ENCODE measurements at regions not wholly inside any gene's neighbourhood (a gene's known extent, or its start where the extent isn't known, plus 50 kb on each side); places are given as distances from the start of the nearest gene placed in this dataset.
"Not testable (repeated sequence)": the region's sequence is repeated elsewhere in the genome, so short reads cannot be mapped to it uniquely, and the experiment has no call there.

GRCh38 chr6:6091608-6092002 lies 84.9 kb upstream of the NRN1 start:
- DNase-seq (ENCODE audit: low spot score in 2 of 2), result no peak
- Mint-ChIP-seq H3K36me3 (ENCODE audit: insufficient read depth) (peaks cover 2% of the 10 kb centered on the region), H3K27ac (ENCODE audit: low read depth) (no peak overlapping the region), H3K27me3 (peaks cover 35% of the 10 kb centered on the region), H3K4me3 (no peak overlapping the region), H3K4me1 (no peaks in the 10 kb centered on the region), H3K9me3 (no peaks in the 10 kb centered on the region)
- ATAC-seq (replicated peaks; ENCODE audit: extremely low read depth, poor library complexity, severe bottlenecking), result no peak

- H3K9me3 Mint-ChIP-seq, result no peaks in the 10 kb centered on the region
- peaks cover 35% of the 10 kb centered on the region for H3K27me3 Mint-ChIP-seq
- ATAC-seq (replicated peaks; ENCODE audit: extremely low read depth, poor library complexity, severe bottlenecking) (no peak), DNase-seq (ENCODE audit: low spot score in 2 of 2) (no peak)
- H3K27ac Mint-ChIP-seq (ENCODE audit: low read depth), result no peak overlapping the region
- no peaks in the 10 kb centered on the region for H3K4me1 Mint-ChIP-seq
- H3K36me3 Mint-ChIP-seq (ENCODE audit: insufficient read depth), result peaks cover 2% of the 10 kb centered on the region
- H3K4me3 Mint-ChIP-seq, result no peak overlapping the region
These were observed 84.3 kb upstream of the NRN1 start for GRCh38 chr6:6090861-6091607.

- H3K27ac Mint-ChIP-seq (ENCODE audit: low read depth), result no peak overlapping the region
- H3K27me3 Mint-ChIP-seq, result peaks cover 35% of the 10 kb centered on the region
- ATAC-seq (replicated peaks; ENCODE audit: extremely low read depth, poor library complexity, severe bottlenecking) (no peak), DNase-seq (ENCODE audit: low spot score in 2 of 2) (no peak)
- H3K4me3 Mint-ChIP-seq, result no peak overlapping the region
- no peaks in the 10 kb centered on the region for H3K4me1 Mint-ChIP-seq
- peaks cover 2% of the 10 kb centered on the region for H3K36me3 Mint-ChIP-seq (ENCODE audit: insufficient read depth)
- no peaks in the 10 kb centered on the region for H3K9me3 Mint-ChIP-seq
These were observed 79.4 kb upstream of the NRN1 start for GRCh38 chr6:6085928-6086668.

- no peaks in the 10 kb centered on the region for H3K36me3 Mint-ChIP-seq (ENCODE audit: insufficient read depth)
- peaks cover 41% of the 10 kb centered on the region for H3K27me3 Mint-ChIP-seq
- H3K9me3 Mint-ChIP-seq, result no peaks in the 10 kb centered on the region
- no peak for ATAC-seq (replicated peaks; ENCODE audit: extremely low read depth, poor library complexity, severe bottlenecking)
- H3K4me3 Mint-ChIP-seq, result no peak overlapping the region
- H3K4me1 Mint-ChIP-seq, result no peaks in the 10 kb centered on the region
- H3K27ac Mint-ChIP-seq (ENCODE audit: low read depth), result no peak overlapping the region
- DNase-seq (ENCODE audit: low spot score in 2 of 2), result no peak
These were observed 74.2 kb upstream of the NRN1 start for GRCh38 chr6:6080975-6081374.

- no peaks in the 10 kb centered on the region for H3K36me3 Mint-ChIP-seq (ENCODE audit: insufficient read depth)
- no peaks in the 10 kb centered on the region for H3K4me1 Mint-ChIP-seq
- H3K27me3 Mint-ChIP-seq, result peaks cover 83% of the 10 kb centered on the region
These were observed 67.5 kb upstream of the NRN1 start for GRCh38 chr6:6074190-6074589.

GRCh38 chr6:6068157-6068556 lies 61.4 kb upstream of the NRN1 start:
- not testable (repeated sequence) for H3K4me1 Mint-ChIP-seq; H3K9me3 Mint-ChIP-seq; ATAC-seq (replicated peaks; ENCODE audit: extremely low read depth, poor library complexity, severe bottlenecking); H3K4me3 Mint-ChIP-seq; H3K27ac Mint-ChIP-seq (ENCODE audit: low read depth); DNase-seq (ENCODE audit: low spot score in 2 of 2); H3K36me3 Mint-ChIP-seq (ENCODE audit: insufficient read depth)
- H3K27me3 Mint-ChIP-seq, result peaks cover 76% of the 10 kb centered on the region

More at GRCh38 chr6:6074190-6074589, 67.5 kb upstream of the NRN1 start:
- DNase-seq (ENCODE audit: low spot score in 2 of 2) (no peak), ATAC-seq (replicated peaks; ENCODE audit: extremely low read depth, poor library complexity, severe bottlenecking) (no peak)
- Mint-ChIP-seq H3K9me3 (no peaks in the 10 kb centered on the region), H3K4me3 (no peak overlapping the region), H3K27ac (ENCODE audit: low read depth) (no peak overlapping the region)

- no peaks in the 10 kb centered on the region for H3K36me3 Mint-ChIP-seq (ENCODE audit: insufficient read depth)
- no peak for DNase-seq (ENCODE audit: low spot score in 2 of 2)
- H3K27me3 Mint-ChIP-seq, result peaks cover 96% of the 10 kb centered on the region
- no peak for ATAC-seq (replicated peaks; ENCODE audit: extremely low read depth, poor library complexity, severe bottlenecking)
- no peaks in the 10 kb centered on the region for H3K4me1 Mint-ChIP-seq
- no peaks in the 10 kb centered on the region for H3K9me3 Mint-ChIP-seq
- H3K27ac Mint-ChIP-seq (ENCODE audit: low read depth), result no peak overlapping the region
- no peak overlapping the region for H3K4me3 Mint-ChIP-seq
These were observed 51.3 kb upstream of the NRN1 start for GRCh38 chr6:6058054-6058444.

- DNase-seq (ENCODE audit: low spot score in 2 of 2) (no peak), ATAC-seq (replicated peaks; ENCODE audit: extremely low read depth, poor library complexity, severe bottlenecking) (no peak)
- H3K27me3 Mint-ChIP-seq, result peaks cover 100% of the 10 kb centered on the region
- H3K27ac Mint-ChIP-seq (ENCODE audit: low read depth), result no peak overlapping the region
- no peaks in the 10 kb centered on the region for H3K36me3 Mint-ChIP-seq (ENCODE audit: insufficient read depth)
- no peak overlapping the region for H3K4me3 Mint-ChIP-seq
- H3K9me3 Mint-ChIP-seq, result no peaks in the 10 kb centered on the region
- H3K4me1 Mint-ChIP-seq, result no peaks in the 10 kb centered on the region
These were observed 50.8 kb upstream of the NRN1 start for GRCh38 chr6:6057442-6058053.
